ENCODE measurements at regions not wholly inside any gene's neighbourhood (a gene's known extent, or its start where the extent isn't known, plus 50 kb on each side); places are given as distances from the start of the nearest gene placed in this dataset.

GRCh38 chr12:111194703-111195051 lies 174.2 kb downstream of the PHETA1 start:
- DNase-seq: no peak

GRCh38 chr12:111193977-111194702 lies 174.8 kb downstream of the PHETA1 start:
- DNase-seq: no peak

GRCh38 chr12:111193496-111193895 lies 175.4 kb downstream of the PHETA1 start:
- DNase-seq: no peak

- no peak for DNase-seq
Measured at GRCh38 chr12:111193067-111193466, 175.8 kb downstream of the PHETA1 start.

GRCh38 chr12:111192647-111193046 lies 176.2 kb downstream of the PHETA1 start:
- no peak for DNase-seq

GRCh38 chr12:111190741-111191526 lies 178.0 kb downstream of the PHETA1 start:
- no peak for DNase-seq

GRCh38 chr12:111189792-111190191 lies 179.1 kb downstream of the PHETA1 start:
- DNase-seq: no peak

GRCh38 chr12:111188436-111188835 lies 180.5 kb downstream of the PHETA1 start:
- DNase-seq: no peak

- no peak for DNase-seq
Measured at GRCh38 chr12:111186347-111186746, 182.5 kb downstream of the PHETA1 start.

- no peak for DNase-seq
Measured at GRCh38 chr12:111185889-111186227, 183.0 kb downstream of the PHETA1 start.

GRCh38 chr12:111185206-111185888 lies 183.5 kb downstream of the PHETA1 start:
- no peak for DNase-seq

- DNase-seq: no peak
Measured at GRCh38 chr12:111184161-111184560, 184.7 kb downstream of the PHETA1 start.

- no peak for DNase-seq
Measured at GRCh38 chr12:111183094-111183493, 185.8 kb downstream of the PHETA1 start.

- DNase-seq: no peak
Measured at GRCh38 chr12:111182382-111182781, 186.5 kb downstream of the PHETA1 start.

GRCh38 chr12:111181143-111181726 lies 187.7 kb downstream of the PHETA1 start:
- peak; percentile 84 for DNase-seq

GRCh38 chr12:111180426-111181142 lies 188.3 kb downstream of the PHETA1 start:
- DNase-seq: no peak

- no peak for DNase-seq
Measured at GRCh38 chr12:111178181-111179081, 190.5 kb downstream of the PHETA1 start.

- DNase-seq: no peak
Measured at GRCh38 chr12:111175396-111176094, 193.3 kb downstream of the PHETA1 start.

GRCh38 chr12:111174961-111175345 lies 193.9 kb downstream of the PHETA1 start:
- DNase-seq: no peak

- peak; percentile 58 for DNase-seq
Measured at GRCh38 chr12:111174251-111174960, 194.5 kb downstream of the PHETA1 start.

Measured in hematopoietic multipotent progenitor cell treated with erythropoietin and hydrocortisone succinate and interleukin-3 and kit ligand, for 6 days (in vitro differentiated cells).